Testis (tissue), 2 donors: ENCODE measurements at regions not wholly inside any gene's neighbourhood (a gene's known extent, or its start where the extent isn't known, plus 50 kb on each side); places are given as distances from the start of the nearest gene placed in this dataset.

ENCODE experiments used
- DNase-seq: peaks from one replicate; pipeline ENCODE4 v3.0.0-alpha.2; 2019
- H3K27ac ChIP-seq, 2 donors: fragments of 200-600 bp; sonication (generic); one replicate each; pipeline ENCODE4 v1.5.1; 2019
- H3K27me3 ChIP-seq: fragments of 200-600 bp; sonication (generic); one replicate; pipeline ENCODE4 v1.5.1; 2019
- H3K36me3 ChIP-seq: fragments of 200-600 bp; sonication (generic); one replicate; pipeline ENCODE4 v1.5.1; 2017; ENCODE audit warnings: low read depth; ENCODE audit errors: missing control alignments
- H3K4me1 ChIP-seq: fragments of 200-600 bp; sonication (generic); one replicate; pipeline ENCODE4 v1.5.1; 2019
- H3K4me3 ChIP-seq, 2 donors: fragments of 200-600 bp; sonication (generic); one replicate each; pipeline ENCODE4 v1.5.1; 2017 to 2019
- H3K9me3 ChIP-seq: fragments of 200-600 bp; sonication (generic); one replicate; pipeline ENCODE4 v1.5.1; 2017
- CTCF ChIP-seq, 3 experiments: fragments of 450-650 bp in 2 of 3; fragments of 200-600 bp in 1 of 3; sonication (generic) in 1 of 3; IDR thresholded peaks; one replicate each; pipeline ENCODE4 v1.5.1; 2016 to 2019; ENCODE audit warnings: antibody characterized with exemption in 3 of 3, mild to moderate bottlenecking in 2 of 3, moderate library complexity in 1 of 3
- POLR2A ChIP-seq: fragments of 450-650 bp; IDR thresholded peaks from one replicate; pipeline ENCODE4 v1.6.1; 2017; ENCODE audit warnings: antibody characterized with exemption, mild to moderate bottlenecking, moderate library complexity
- WGBS, 2 donors: methylation state at CpG; one replicate each; pipeline ENCODE4 v1.1.5; 2018; 5-methylcytosine and 5-hydroxymethylcytosine counted together
- intact Hi-C: fragments of 100-400 bp; cut with DNase I; formaldehyde crosslinking; loops from one replicate; pipeline ENCODE4 v1.15.1; 2023; ENCODE audit warnings: low total_unique reads

- H3K9me3 ChIP-seq: no peaks in the 10 kb centered on the region
- no peaks in the 10 kb centered on the region for H3K36me3 ChIP-seq
- no peak overlapping the region for H3K4me3 ChIP-seq
- no peak overlapping the region for H3K27ac ChIP-seq
- TF ChIP-seq POLR2A: no peak
- no peak for TF ChIP-seq CTCF (IDR thresholded peaks at IDR 0.05)
- no peaks in the 10 kb centered on the region for H3K4me1 ChIP-seq
- intact Hi-C loops: no loop called here
- WGBS, 2 donors: 69 to 79% methylated on average over 4 of the region's 4 CpGs
- no peak for DNase-seq
- H3K27me3 ChIP-seq: no peaks in the 10 kb centered on the region
Observed at GRCh38 chr1:166354406-166354805, 187.6 kb upstream of the FAM78B start.

DNA sequence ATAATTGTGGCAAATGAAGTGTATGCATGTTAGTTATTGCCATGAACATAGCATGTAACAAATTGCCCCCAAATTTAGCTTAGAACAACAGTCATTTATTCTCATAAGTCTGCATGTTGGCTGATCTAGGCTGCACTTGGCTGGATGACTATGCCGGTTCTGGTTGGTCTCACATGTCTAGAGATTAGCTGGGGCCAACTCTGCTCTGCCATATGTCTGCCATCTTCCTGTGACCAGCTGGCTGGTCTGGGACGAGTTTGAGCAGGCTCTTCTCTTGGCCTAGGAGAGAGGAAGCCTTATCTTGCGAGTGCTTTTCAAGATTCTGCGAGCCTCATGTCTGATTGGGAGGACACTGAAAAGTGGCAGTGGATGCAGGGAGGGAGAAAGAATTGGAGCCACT is 198.3 kb upstream of the FAM78B start:
- no peak overlapping the region for H3K4me3 ChIP-seq
- intact Hi-C loops: no loop called here
- TF ChIP-seq POLR2A: no peak
- TF ChIP-seq CTCF (IDR thresholded peaks at IDR 0.05): no peak
- no peaks in the 10 kb centered on the region for H3K36me3 ChIP-seq
- DNase-seq: no peak
- H3K4me1 ChIP-seq: no peaks in the 10 kb centered on the region
- H3K27ac ChIP-seq: no peak overlapping the region
- H3K27me3 ChIP-seq: no peaks in the 10 kb centered on the region
- 78 to 86% methylated on average over 4 of the region's 4 CpGs for WGBS, 2 donors
- H3K9me3 ChIP-seq: no peaks in the 10 kb centered on the region

DNA sequence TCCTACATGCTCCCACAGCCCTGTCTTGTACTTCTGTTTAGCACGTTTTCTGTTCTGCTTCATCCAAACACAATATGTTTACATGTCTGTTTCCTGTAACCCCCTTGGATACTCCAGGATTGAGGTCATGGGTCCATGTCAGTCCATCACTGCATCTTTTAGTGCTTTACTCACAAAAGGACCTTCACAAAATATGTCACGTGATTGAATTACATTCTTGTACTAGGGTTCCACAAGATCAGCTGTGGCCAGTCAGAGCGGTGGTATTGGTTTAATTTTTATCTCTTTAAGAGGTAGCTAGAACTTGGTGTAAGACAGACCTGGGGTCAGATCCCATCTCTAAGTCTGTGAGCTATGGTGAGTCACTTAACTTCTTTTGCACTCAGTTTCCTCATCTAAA is 201.2 kb upstream of the FAM78B start:
- H3K36me3 ChIP-seq: no peaks in the 10 kb centered on the region
- DNase-seq: no peak
- H3K4me1 ChIP-seq: no peaks in the 10 kb centered on the region
- no peak overlapping the region for H3K4me3 ChIP-seq
- 63 to 70% methylated on average over 3 of the region's 3 CpGs for WGBS, 2 donors
- no peaks in the 10 kb centered on the region for H3K9me3 ChIP-seq
- TF ChIP-seq CTCF (IDR thresholded peaks at IDR 0.05): no peak
- TF ChIP-seq POLR2A: no peak
- H3K27me3 ChIP-seq: no peaks in the 10 kb centered on the region
- H3K27ac ChIP-seq: no peak overlapping the region
- intact Hi-C loops: no loop called here

- Histone ChIP-seq H3K9me3 (no peaks in the 10 kb centered on the region), H3K4me3 (no peak overlapping the region), H3K4me1 (peaks cover 9% of the 10 kb centered on the region), H3K36me3 (no peaks in the 10 kb centered on the region), H3K27me3 (no peaks in the 10 kb centered on the region), H3K27ac (no peak overlapping the region)
- DNase-seq: no peak
- intact Hi-C loops: no loop called here
- WGBS, 2 donors: 77 to 78% methylated on average over 4 of the region's 4 CpGs
- TF ChIP-seq CTCF (IDR thresholded peaks at IDR 0.05) (no peak), POLR2A (no peak)
Observed at GRCh38 chr1:166377896-166378295, 211.1 kb upstream of the FAM78B start.

- TF ChIP-seq CTCF (IDR thresholded peaks at IDR 0.05) (no peak), POLR2A (no peak)
- WGBS, 2 donors: 59 to 64% methylated on average over 4 of the region's 4 CpGs
- H3K9me3 ChIP-seq: no peaks in the 10 kb centered on the region
- DNase-seq: no peak
- peak overlapping the region in 1 of 2 donors; percentile 9 for H3K27ac ChIP-seq
- H3K27me3 ChIP-seq: no peaks in the 10 kb centered on the region
- no peak overlapping the region for H3K4me3 ChIP-seq
- no peaks in the 10 kb centered on the region for H3K36me3 ChIP-seq
- intact Hi-C loops: no loop called here
- peaks cover 9% of the 10 kb centered on the region for H3K4me1 ChIP-seq
Observed at GRCh38 chr1:166378805-166379204, 212.0 kb upstream of the FAM78B start.
